Hepatocyte (in vitro differentiated cells): ENCODE measurements at regions not wholly inside any gene's neighbourhood (a gene's known extent, or its start where the extent isn't known, plus 50 kb on each side); places are given as distances from the start of the nearest gene placed in this dataset.
"Not testable (repeated sequence)": the region's sequence is repeated elsewhere in the genome, so short reads cannot be mapped to it uniquely, and the experiment has no call there.

Experiments
- CTCF ChIP-seq: fragments of 200-600 bp; sonication (generic); IDR thresholded peaks from 2 replicates; pipeline ENCODE4 v1.5.1; 2016; ENCODE audit warnings: antibody characterized with exemption, mild to moderate bottlenecking; ENCODE audit not compliant: poor library complexity
- EZH2 ChIP-seq: fragments of 200-600 bp; sonication (generic); IDR thresholded peaks from 2 replicates; pipeline ENCODE4 v1.6.1; 2016; ENCODE audit warnings: antibody characterized with exemption, mild to moderate bottlenecking, borderline replicate concordance

GRCh38 chr15:20276312-20277114 is 265.1 kb downstream of the GOLGA6L6 start:
- not testable (repeated sequence) for TF ChIP-seq CTCF, EZH2
